NCI-H2081 treated with DMSO at 0.1 percent for 48 hours (cell line): ENCODE measurements at regions not wholly inside any gene's neighbourhood (a gene's known extent, or its start where the extent isn't known, plus 50 kb on each side); places are given as distances from the start of the nearest gene placed in this dataset.
"Not testable (repeated sequence)": the region's sequence is repeated elsewhere in the genome, so short reads cannot be mapped to it uniquely, and the experiment has no call there.

Experiments used
- DNase-seq: peaks from one replicate; lab custom pipeline; 2025; lab: John Stamatoyannopoulos, UW

DNA sequence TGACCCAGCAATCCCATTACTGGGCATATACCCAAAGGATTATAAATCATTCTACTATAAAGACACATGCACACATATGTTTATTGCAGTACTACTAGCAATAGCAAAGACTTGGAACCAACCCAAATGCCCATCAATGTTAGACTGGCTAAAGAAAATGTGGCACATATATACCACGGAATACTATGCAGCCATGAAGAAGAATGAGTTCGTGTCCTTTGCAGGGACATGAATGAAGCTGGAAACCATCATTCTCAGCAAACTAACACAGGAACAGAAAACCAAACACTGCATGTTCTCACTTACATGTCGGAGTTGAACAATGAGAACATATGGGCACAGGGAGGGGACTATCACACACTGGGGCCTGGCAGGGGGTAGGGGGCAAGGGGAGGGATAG, 183.0 kb downstream of the HACE1 start:
- not testable (repeated sequence) for DNase-seq

DNA sequence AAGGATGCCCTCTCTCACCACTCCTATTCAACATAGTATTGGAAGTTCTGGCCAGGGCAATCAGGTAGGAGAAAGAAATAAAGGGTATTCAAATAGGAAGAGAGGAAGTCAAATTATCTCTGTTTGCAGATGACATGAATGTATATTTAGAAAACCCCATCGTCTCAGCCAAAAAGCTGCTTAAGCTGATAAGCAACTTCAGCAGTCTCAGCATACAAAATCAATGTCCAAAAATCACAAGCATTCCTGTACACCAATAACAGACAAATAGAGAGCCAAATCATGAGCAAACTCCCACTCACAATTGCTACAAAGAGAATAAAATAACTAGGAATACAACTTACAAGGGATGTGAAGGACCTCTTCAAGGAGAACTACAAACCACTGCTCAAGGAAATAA, 184.6 kb downstream of the HACE1 start:
- not testable (repeated sequence) for DNase-seq

DNA sequence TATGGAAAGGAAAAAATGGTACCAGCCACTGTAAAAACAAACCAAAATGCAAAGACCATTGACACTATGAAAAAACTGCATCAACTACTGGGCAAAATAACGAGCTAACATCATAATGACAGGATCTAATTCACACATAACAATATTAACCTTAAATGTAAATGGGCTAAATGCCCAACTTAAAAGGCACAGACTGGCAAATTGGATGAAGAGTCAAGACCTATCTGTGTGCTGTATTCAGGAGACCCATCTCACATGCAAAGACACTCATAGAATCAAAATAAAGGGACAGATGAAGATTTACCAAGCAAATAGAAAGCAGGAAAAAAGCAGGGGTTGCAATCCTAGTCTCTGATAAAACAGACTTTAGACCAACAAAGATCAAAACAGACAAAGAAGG, 186.6 kb downstream of the HACE1 start:
- DNase-seq: not testable (repeated sequence)

DNA sequence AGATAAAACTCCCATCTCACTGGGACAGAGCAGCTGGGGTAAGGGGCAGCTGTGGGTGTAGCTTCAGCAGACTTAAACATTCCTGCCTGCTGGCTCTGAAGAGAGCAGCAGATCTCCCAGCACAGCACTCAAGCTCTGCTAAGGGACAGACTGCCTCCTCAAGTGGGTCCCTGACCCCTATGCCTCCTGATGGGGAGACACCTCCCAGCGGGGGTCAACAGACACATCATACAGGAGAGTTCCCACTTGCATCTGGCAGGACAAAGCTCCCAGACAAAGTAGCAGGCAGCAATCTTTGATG, 188.2 kb downstream of the HACE1 start:
- DNase-seq: not testable (repeated sequence)

DNA sequence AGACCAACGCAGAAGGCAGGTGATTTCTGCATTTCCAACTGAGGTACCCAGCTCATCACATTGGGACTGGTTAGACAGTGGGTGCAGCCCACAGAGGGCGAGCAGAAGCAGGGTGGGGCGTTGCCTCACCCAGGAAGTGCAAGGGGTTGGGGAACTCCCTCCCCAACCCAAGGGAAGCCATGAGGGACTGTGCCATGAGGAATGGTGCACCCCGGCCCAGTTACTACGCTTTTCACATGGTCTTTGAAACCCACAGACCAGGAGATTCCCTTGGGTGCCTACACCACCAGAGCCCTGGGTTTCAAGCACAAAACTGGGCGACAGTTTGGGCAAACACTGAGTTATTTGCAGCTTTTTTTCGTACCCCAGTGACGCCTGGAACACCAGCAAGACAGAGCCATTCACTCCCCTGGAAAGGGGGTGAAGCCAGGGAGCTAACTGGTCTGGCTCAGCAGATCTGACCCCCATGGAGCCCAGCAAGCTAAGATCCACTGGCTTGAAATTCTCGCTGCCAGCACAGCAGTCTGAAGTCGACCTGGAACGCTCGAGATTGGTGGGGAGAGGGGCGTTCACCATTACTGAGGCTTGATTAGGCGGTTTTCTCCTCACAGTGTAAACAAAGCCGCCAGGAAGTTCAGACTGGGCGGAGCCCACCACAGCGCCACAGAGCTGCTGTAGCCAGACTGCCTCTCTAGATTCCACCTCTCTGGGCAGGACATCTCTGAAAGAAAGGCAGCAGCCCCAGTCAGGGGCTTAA, 188.7 kb downstream of the HACE1 start:
- not testable (repeated sequence) for DNase-seq

DNA sequence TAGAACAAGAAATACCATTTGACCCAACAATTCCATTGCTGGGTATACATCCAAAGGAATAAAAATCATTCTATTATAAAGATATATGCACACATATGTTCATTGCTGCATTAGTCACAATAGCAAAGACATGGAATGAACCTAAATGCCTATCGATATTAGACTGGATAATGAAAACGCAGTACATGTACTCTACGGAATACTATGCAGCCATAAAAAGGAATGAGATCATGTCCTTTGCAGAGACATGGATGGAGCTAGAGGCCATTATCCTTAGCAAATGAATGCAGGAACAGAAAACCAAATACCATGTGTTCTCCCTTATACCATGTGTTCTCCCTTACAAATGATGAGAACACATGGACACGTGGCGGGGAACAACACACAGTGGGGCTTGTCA, 190.2 kb downstream of the HACE1 start:
- no peak for DNase-seq

DNA sequence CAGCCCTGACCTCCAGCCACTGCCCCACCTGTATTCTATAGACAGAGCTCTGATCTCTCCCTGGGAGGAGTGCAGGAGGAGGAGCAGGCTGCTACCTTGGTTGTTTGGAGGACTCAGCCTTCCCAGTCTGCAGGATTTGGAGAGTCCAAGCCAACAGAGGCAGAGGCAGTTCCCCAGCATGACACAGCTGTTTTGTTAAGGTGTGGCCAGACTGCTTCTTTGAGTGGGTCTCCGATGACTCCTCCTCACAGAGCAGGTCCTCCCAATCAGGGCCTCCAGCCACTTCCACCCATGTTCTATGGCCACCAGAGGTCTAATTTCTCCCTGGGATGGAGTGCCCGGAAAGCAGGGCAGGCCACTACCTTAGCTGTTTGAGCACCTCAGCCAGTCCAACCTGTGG, 203.5 kb downstream of the HACE1 start:
- DNase-seq: no peak

DNA sequence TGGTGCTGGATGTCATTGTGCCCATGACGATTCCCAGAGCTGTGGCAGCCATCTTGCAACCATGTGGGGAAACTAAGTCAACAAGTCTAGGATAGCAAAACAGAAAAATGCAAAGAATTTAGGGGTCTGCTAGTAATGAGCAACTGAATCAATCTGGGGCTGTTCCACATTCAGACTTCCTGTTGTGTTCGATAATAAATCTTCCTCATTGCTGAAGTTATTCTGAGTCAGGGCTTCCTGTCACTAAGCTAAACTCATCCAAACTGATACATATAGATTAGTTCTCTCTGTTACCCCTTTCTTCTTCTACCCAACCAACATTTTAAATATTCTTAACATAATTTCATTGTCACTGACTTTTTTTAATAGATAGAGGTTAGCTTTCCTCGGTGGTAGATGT, 205.9 kb downstream of the HACE1 start:
- no peak for DNase-seq

DNA sequence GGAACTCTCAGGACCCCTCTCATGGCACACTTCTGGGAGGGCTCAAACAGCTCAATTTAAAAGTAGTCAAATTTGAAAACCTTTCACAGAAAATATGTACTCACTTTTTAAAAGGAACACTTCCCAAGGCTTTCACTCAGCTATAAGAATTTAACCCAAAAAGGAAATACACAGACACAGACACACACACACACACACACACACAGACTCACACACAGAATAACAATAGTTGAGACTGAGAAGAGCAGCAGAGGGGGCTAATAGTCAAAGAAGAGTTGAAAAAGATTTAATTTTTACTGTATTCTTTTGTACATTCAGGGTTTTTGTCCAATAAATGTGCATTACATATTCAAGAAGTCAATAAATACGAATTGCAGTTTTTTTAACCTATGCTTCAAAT, 211.4 kb downstream of the HACE1 start:
- DNase-seq: no peak

DNA sequence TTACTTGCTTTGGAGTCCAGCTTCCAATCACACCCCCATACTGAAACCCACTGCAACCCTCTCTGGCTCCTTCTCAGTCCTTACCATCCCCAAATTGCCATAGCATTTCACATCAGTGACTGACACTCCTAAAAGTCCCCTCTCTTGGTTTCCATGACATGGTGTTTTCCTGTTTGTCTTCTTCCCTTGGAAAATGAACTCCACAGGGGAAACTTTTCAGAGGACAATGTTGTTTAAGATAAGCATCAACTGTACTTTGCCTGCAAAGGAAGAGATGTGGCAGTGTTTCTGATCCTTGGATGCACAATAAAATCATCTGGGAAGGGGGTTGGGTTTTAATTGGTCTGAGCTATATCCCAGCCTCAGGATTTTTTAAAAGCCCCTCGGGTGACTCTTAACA, 214.9 kb downstream of the HACE1 start:
- DNase-seq: no peak

DNA sequence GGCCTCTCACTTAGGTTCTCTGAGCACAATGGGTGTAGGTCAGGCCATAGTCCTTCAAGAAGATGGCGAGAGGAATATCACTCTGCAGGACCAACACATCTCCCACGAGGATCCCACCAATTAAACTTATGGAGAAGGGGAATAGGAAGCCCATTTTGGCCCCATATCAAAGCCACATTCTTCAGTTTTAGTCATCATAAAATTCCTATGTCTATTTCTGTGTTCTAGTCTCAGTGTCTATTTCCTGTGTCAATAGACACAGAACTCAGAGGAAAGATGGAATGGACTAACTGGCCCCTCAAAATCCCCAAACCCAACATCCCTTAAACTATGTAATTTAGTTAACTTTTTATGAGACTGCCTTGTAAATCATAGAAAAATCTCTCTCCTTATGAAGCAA, 216.8 kb downstream of the HACE1 start:
- no peak for DNase-seq

DNA sequence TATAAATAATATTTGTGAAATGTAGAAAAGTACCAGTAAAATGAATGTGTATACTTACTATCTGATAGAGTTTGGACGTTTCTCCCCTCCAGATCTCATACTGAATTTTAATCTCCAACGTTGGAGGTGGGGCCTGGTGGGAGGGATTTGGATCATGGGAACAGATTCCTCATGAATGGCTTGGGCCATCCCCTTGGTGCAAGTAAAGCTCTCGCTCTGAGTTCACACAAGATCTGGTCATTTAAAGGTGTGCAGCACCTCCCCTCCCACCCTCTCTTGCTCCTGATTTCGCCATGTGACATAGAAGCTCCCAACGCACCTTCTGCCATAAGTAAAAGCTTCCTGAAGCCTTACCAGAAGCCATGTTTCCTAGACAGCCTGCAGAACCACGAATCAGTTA, 219.0 kb downstream of the HACE1 start:
- DNase-seq: no peak

DNA sequence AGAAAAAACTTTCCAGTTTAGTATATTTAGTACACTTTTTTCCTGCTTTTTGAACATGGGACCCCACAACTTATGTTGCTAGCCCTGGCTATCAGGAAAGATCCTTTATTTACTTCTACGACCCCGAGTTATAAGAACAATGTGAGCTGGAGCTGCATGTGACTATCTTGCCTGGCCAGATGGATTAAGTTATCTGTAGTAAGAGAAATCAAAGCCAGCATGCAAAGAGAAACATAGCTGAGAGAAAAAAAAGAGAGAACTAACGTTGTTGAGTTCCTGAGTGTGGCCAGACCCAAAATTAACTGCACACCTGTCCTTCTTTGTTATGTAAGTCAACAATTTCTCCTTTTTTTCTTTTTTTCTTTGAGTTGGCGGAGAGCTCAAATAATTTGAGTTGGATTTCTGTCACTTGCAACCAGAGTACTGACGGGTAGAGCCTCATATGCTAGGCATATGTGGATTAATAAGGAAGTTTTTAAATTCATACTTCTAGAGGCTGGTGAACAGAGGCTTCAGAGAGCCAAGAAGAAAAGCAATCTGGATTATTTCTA, 219.5 kb downstream of the HACE1 start:
- DNase-seq: no peak

DNA sequence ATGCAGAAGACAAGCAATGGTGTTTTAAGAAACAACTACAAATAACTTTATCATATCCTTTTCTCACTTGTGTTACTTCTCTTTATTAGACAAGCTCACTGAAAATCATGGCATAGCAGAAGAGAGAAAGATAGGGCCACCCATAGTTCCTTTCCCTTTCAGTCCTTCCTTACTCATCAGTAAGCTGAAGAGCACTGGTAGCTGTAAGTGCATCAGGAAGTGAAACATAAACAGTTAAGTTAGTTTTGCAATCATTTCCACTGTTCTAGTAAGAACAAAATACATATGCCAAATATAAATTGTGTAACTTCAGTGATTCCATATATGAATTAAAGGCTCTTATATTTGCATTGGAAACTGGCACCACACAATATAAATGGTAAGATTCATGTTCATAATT, 220.1 kb downstream of the HACE1 start:
- DNase-seq: no peak

DNA sequence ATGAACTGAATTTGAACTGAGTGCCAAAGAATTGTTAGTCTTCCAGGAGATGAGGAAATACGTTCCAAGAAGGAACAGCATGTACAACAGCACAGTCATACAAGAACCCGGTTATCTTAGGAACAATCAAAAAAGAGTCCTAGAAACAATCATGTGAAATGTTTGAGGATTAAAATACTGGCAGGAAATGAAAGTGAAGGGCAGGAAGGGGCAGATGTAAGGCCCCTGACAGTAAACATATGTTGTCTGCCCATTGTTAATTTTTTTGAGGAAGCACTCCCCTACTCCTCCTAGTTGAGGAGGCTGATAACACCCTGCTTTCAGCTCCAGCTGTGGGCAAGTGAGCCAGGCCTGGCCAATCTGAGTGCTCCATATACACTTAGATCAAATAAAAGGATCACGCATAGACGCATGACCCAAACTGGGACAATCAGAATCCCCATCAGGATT, 220.9 kb downstream of the HACE1 start:
- DNase-seq: no peak

DNA sequence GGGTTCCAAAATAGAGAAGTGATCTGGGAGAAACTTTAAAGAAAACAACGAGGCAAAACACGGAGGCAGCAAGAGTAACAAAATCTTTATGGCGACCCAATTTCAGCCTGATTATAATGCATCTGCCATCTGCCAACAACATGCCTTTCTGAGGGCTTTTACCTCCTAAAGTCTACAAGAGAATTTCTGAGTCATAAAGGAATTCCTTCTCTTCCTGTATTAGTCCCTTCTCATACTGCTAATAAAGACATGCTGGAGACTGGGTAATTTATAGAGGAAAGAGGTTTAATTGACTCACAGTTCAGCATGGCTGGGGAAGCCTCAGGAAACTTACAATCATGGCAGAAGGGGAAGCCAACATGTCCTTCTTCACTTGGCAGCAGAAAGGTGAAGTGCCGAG, 226.6 kb downstream of the HACE1 start:
- no peak for DNase-seq

DNA sequence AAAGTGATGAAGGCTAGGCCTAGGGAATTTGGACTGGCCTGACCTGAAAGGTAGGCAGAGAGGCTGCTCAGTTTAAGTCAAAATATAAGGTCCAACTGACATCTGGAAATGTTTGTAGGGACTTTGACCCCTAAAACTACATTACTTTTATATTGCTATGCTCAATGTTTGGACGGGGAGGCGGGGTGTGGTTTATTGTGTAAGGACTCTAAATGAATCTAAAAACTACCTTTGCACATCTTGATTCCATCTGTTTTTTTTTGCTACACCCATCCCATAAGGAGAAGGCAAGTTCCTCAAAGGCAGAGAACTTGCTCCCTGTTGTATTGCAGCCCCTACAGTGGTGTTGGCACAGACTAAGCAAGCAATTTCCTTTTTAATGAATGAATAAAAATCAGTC, 227.1 kb downstream of the HACE1 start:
- DNase-seq: no peak

DNA sequence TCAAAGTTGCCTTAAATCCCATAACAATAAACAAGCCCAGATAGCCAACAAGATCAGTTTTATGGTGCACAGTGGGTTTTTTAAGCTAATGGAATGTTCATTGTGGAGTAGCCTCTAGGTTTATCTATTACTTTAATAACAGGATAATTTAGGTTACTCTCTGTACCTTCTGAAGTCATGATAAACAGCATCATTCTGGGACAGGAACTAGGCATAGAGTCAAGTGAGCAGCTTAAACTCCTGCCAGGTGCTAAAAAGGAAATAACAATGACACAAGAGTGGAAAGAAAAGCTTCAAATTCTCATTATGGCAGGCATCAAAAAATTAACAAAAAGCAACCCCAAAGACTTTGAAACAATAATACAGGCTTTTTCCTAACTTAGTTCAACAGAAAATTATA, 228.8 kb downstream of the HACE1 start:
- DNase-seq: no peak

DNA sequence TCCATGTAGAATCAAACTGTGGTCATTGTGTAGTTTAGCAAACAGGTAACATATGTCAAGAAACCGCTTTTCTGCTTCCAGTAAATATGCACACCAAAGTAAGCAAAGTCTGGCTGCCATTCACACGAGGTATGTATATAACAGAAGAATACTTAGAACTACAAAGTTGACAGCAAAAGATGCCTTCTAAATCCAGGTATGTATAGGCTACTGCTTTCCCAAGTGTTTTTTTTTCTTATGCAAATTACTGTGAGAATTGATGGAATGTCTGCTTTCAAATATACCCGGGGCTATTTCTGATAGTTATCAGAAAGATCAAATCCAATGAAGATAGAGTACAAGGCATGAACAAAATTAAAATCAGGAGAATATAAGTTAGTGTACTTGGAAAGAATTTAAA, 229.2 kb downstream of the HACE1 start:
- DNase-seq: no peak

DNA sequence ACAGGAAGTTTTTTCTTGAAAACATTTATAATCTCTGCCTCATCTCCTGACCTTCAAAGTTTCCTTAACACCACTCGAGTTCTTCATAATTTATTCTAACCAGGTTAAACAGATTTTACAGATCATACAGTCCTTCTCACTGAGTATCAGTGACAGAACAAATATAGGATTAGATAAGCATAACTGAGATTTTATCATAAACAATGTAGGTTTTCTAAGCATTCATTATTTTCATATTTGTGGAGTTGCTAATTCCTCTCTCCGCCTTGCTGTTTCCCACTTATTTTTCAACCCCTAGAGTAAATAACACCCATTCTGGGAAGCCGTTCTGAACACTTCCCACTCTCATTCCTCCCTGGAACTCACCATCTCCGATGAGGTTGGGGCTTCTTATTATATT, 229.9 kb downstream of the HACE1 start:
- DNase-seq: no peak

DNA sequence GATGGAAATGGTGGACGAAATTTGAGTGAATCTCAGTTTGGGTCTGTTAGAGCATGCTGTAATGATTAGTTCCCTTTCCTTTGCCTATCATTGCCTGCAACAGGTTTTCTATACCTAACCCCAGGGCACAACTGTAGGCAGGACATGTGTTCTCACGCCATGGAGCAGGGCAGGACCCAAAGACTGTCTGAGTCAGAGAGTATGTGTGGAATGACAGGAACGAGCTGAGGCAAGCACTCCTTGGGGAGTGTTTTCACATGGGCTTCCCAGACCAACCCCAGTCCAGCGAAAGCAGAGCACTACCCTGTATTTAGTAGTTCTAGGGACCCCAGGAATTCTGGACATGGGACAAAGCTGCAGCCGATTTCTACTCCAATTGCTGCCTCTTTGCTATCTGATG, 234.2 kb downstream of the HACE1 start:
- no peak for DNase-seq

DNA sequence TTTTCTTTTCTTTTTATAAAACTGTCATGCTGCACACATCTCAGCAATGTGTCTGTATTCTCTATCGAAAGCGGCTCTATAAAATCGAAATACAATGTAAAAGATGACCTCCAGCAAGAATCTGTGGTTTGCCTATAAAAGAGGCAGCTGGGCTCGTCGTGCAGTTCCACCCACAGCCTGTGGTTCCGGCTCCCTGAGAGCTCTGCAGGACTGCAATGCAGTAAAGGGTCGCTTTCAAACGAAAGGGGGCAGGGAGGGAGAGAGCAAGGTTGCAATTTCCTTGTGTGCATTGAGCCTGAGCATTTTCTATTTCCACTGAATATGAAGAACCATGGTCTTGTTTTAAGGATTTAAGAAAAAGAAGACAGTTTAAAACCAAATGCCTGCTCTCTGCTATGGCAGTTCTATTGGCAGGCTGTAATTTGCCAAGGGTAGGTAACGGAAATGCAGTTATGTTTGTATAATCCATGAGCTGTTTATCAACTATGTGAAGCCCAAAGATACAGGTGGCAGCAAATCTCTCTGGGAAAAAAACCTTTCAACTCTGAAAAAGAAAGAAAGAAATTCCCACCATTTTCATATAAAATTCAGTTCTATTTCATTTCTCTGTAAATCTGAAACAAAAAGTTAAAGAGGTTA, 236.5 kb downstream of the HACE1 start:
- no peak for DNase-seq

DNA sequence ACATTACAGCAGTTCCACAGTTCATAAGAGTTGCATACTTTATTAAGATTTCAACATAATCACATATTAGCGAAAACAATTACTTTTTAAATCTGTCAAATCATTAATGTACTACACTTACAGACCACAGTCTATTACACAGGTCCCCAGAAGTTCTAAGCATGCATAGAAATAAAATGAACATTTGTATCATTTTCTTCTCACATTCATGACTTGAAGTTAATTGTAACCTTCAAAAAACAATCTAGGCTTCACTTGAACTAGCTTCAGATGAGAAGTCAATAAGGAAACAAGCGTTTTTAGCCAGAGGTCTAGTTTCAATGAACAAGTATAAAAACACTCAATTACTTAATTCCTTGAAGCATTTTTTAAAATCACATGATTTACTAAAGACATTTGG, 238.3 kb downstream of the HACE1 start:
- no peak for DNase-seq

DNA sequence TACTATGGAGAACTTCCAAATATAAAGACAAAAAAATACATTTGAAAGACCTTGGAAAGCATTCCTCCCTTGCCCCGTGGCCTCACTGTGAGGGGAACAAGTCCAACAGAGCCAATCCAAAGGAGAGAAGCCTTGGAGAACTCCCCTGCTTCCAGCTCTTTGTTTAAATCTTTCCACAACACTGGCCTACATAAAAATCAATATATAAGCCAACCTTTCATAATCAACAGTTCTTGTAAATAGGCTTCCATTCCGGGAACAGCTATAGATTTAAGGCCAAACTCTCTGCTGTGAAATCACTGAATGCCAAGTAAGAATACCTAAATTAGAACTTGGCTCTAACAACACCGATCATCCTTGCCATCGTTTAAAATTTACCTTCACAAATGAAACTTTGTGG, 242.1 kb downstream of the HACE1 start:
- no peak for DNase-seq
